Esophagus squamous epithelium (tissue), 5 donors: ENCODE measurements at regions not wholly inside any gene's neighbourhood (a gene's known extent, or its start where the extent isn't known, plus 50 kb on each side); places are given as distances from the start of the nearest gene placed in this dataset.

Experiments
- DNase-seq: peaks from one replicate; lab custom pipeline; 2025; lab: John Stamatoyannopoulos, UW
- H3K27ac ChIP-seq, 4 donors: fragments of 200-600 bp; sonication (generic); one replicate each; pipeline ENCODE4 v1.5.1; 2016 to 2019; ENCODE audit warnings: mild to moderate bottlenecking in 1 of 4
- H3K27me3 ChIP-seq, 4 donors: fragments of 200-600 bp; sonication (generic); 1 replicate in 3 of 4; 2 replicates in 1 of 4; pipeline versions ENCODE4 v1.5.1 to v1.6.0; 2017 to 2021; ENCODE audit warnings: antibody characterized with exemption in 1 of 4
- H3K36me3 ChIP-seq, 3 donors: fragments of 200-600 bp; sonication (generic); one replicate each; pipeline ENCODE4 v1.5.1; 2016 to 2019
- H3K4me1 ChIP-seq, 3 donors: fragments of 200-600 bp; sonication (generic); one replicate each; pipeline ENCODE4 v1.5.1; 2017 to 2019
- H3K4me3 ChIP-seq, 4 donors: fragments of 200-600 bp; sonication (generic); 1 replicate in 3 of 4; 2 replicates in 1 of 4; pipeline ENCODE4 v1.5.1; 2016 to 2019; ENCODE audit warnings: mild to moderate bottlenecking in 2 of 4, moderate library complexity in 1 of 4
- H3K9me3 ChIP-seq, 3 donors: fragments of 200-600 bp; sonication (generic); one replicate each; pipeline ENCODE4 v1.5.1; 2016 to 2019
- POLR2A ChIP-seq, 4 donors: fragments of 450-650 bp; IDR thresholded peaks; one replicate each; pipeline ENCODE4 v1.6.1; 2017; ENCODE audit warnings: antibody characterized with exemption in 4 of 4, mild to moderate bottlenecking in 4 of 4, moderate library complexity in 3 of 4
- WGBS, 2 donors: methylation state at CpG; one replicate each; pipeline ENCODE4 v1.1.5; 2018; 5-methylcytosine and 5-hydroxymethylcytosine counted together
- intact Hi-C: fragments of 100-400 bp; cut with DNase I; formaldehyde crosslinking; loops from one replicate; pipeline ENCODE4 v1.15.0; 2022
- TF ChIP-seq, protein P1 (sequence below), 6 experiments: fragments of 450-650 bp in 4 of 6; fragments of 200-600 bp in 2 of 6; sonication (generic) in 2 of 6; IDR thresholded peaks; one replicate each; pipeline ENCODE4 v1.5.1; 2016 to 2019; ENCODE audit warnings: antibody characterized with exemption in 6 of 6, mild to moderate bottlenecking in 4 of 6, moderate library complexity in 4 of 6
- donor health status: DM: yes; HTN: yes; CAD: no.

DNA sequence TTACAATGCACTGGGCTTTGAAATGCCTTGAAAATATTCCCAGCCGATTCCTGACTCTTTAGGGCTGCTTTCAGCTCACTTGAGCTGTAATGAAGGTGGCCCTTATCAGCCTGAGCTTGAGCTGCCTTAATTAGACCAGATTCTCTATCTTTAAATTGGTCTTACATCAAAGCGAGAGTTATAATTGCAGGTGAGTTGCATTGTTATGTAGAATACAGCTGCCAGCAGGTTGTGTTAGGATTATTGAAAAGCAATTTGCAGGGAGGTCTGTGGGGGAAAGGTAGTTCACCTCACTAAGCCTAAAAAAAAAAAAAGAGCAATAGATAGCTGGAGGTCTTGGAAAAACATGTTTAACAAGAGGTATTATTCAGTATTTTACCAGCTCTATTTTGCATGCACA lies 142.2 kb upstream of the HABP2 start:
- intact Hi-C loops = no loop called here
- 58 to 78% methylated on average over 2 of the region's 2 CpGs for WGBS, 2 donors
- Histone ChIP-seq H3K4me1 (no peaks in the 10 kb centered on the region), H3K27ac (no peak overlapping the region), H3K9me3 (no peaks in the 10 kb centered on the region), H3K36me3 (no peaks in the 10 kb centered on the region), H3K27me3 (peaks cover 0 to 15% (median 0%) of the 10 kb centered on the region in 4 donors), H3K4me3 (no peak overlapping the region)
- TF ChIP-seq, protein P1, sequence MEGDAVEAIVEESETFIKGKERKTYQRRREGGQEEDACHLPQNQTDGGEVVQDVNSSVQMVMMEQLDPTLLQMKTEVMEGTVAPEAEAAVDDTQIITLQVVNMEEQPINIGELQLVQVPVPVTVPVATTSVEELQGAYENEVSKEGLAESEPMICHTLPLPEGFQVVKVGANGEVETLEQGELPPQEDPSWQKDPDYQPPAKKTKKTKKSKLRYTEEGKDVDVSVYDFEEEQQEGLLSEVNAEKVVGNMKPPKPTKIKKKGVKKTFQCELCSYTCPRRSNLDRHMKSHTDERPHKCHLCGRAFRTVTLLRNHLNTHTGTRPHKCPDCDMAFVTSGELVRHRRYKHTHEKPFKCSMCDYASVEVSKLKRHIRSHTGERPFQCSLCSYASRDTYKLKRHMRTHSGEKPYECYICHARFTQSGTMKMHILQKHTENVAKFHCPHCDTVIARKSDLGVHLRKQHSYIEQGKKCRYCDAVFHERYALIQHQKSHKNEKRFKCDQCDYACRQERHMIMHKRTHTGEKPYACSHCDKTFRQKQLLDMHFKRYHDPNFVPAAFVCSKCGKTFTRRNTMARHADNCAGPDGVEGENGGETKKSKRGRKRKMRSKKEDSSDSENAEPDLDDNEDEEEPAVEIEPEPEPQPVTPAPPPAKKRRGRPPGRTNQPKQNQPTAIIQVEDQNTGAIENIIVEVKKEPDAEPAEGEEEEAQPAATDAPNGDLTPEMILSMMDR (IDR thresholded peaks at IDR 0.05) = no peak
- TF ChIP-seq POLR2A (IDR thresholded peaks at IDR 0.05) = no peak
- no peak for DNase-seq

DNA sequence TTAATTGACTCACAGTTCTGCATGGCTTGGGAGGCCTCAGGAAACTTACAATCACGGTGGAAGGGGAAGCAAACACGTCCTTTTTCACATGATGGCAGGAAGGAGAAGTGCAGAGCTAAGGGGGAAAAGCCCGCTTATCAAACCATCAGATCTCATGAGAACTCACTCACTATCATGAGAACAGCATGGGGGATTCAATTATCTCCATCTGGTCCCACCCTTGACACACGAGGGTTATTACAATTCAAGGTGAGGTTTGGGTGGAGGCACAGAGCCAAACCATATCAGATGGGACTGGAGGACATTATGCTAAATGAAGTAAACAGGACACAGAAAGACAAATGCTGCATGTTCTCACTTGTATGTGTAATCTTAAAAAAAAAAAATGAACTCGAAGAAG lies 141.4 kb upstream of the HABP2 start:
- Histone ChIP-seq H3K27ac (no peak overlapping the region), H3K36me3 (no peaks in the 10 kb centered on the region), H3K4me1 (no peaks in the 10 kb centered on the region), H3K9me3 (no peaks in the 10 kb centered on the region), H3K4me3 (no peak overlapping the region), H3K27me3 (peaks cover 0 to 13% (median 0%) of the 10 kb centered on the region in 4 donors)
- intact Hi-C loops = no loop called here
- no peak for DNase-seq
- WGBS, 2 donors = 35 to 44% methylated on average over 5 of the region's 5 CpGs
- no peak for TF ChIP-seq POLR2A (IDR thresholded peaks at IDR 0.05)
- TF ChIP-seq, protein P1 (IDR thresholded peaks at IDR 0.05) = no peak

DNA sequence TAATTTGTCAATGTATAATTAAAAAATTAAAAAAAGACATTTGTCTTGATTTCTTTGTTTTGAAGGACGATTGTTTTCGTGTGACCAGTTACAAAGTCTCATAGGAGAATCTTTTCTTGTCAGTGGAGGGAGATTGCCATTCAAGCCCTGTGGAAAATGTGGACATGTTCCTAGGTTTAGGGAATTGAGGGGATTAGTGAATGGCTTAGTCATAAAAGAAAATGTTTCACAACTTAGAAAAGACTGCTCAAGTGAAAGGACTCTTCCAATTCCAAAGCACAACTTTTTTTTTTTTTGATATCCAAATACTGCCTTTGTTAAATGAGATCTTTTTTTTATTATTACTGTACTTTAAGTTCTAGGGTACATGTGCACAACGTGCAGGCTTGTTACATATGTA lies 140.7 kb upstream of the HABP2 start:
- H3K27ac ChIP-seq = no peak overlapping the region
- intact Hi-C loops = no loop called here
- H3K36me3 ChIP-seq = no peaks in the 10 kb centered on the region
- H3K4me3 ChIP-seq = no peak overlapping the region
- H3K4me1 ChIP-seq = no peaks in the 10 kb centered on the region
- DNase-seq = no peak
- H3K9me3 ChIP-seq = no peaks in the 10 kb centered on the region
- H3K27me3 ChIP-seq = peaks cover 0 to 8% (median 0%) of the 10 kb centered on the region in 4 donors
- 37 to 40% methylated on average over 3 of the region's 3 CpGs for WGBS, 2 donors
- no peak for TF ChIP-seq POLR2A (IDR thresholded peaks at IDR 0.05)
- TF ChIP-seq, protein P1 (IDR thresholded peaks at IDR 0.05) = no peak

- H3K9me3 ChIP-seq = peaks cover 0 to 7% (median 5%) of the 10 kb centered on the region in 3 donors
- no peak overlapping the region for H3K27ac ChIP-seq
- intact Hi-C loops = no loop called here
- TF ChIP-seq, protein P1 (IDR thresholded peaks at IDR 0.05) = no peak
- TF ChIP-seq POLR2A (IDR thresholded peaks at IDR 0.05) = no peak
- no peaks in the 10 kb centered on the region for H3K4me1 ChIP-seq
- DNase-seq = no peak
- H3K36me3 ChIP-seq = no peaks in the 10 kb centered on the region
- no peak overlapping the region for H3K4me3 ChIP-seq
- H3K27me3 ChIP-seq = peaks cover 0 to 7% (median 0%) of the 10 kb centered on the region in 4 donors
Measured at GRCh38 chr10:113414543-113414942, 138.3 kb upstream of the HABP2 start.

GRCh38 chr10:113415246-113415645 lies 137.6 kb upstream of the HABP2 start:
- Histone ChIP-seq H3K9me3 (peaks cover 0 to 14% (median 8%) of the 10 kb centered on the region in 3 donors), H3K4me3 (no peak overlapping the region), H3K36me3 (no peaks in the 10 kb centered on the region), H3K27ac (no peak overlapping the region), H3K4me1 (no peaks in the 10 kb centered on the region), H3K27me3 (peaks cover 0 to 7% (median 0%) of the 10 kb centered on the region in 4 donors)
- TF ChIP-seq POLR2A (IDR thresholded peaks at IDR 0.05) = no peak
- TF ChIP-seq, protein P1 (IDR thresholded peaks at IDR 0.05) = no peak
- DNase-seq = no peak
- intact Hi-C loops = no loop called here
- 8 to 38% methylated on average over 2 to 3 of the region's 3 CpGs for WGBS, 2 donors
